Tibial nerve (tissue), 4 donors: ENCODE measurements at regions not wholly inside any gene's neighbourhood (a gene's known extent, or its start where the extent isn't known, plus 50 kb on each side); places are given as distances from the start of the nearest gene placed in this dataset.
A peak's percentile ranks its signal among the peaks of the same experiment; 100 is the strongest.

Experiments
- DNase-seq, 2 donors: peaks; one replicate each; pipeline ENCODE4 v3.0.0-alpha.2; 2019; ENCODE audit warnings: low spot score in 2 of 2
- H3K27ac ChIP-seq, 4 donors: fragments of 200-600 bp; sonication (generic) in 3 of 4; one replicate each; pipeline ENCODE4 v1.5.1; 2017 to 2019; ENCODE audit warnings: mild to moderate bottlenecking in 1 of 4
- H3K27me3 ChIP-seq, 2 donors: fragments of 200-600 bp; sonication (generic) in 1 of 2; one replicate each; pipeline versions ENCODE4 v1.5.1 to v1.6.0; 2017 to 2019
- H3K36me3 ChIP-seq, 3 donors: fragments of 200-600 bp; sonication (generic); one replicate each; pipeline ENCODE4 v1.5.1; 2018 to 2019
- H3K4me1 ChIP-seq, 4 donors: fragments of 200-600 bp; sonication (generic) in 3 of 4; one replicate each; pipeline ENCODE4 v1.5.1; 2017 to 2019
- H3K4me3 ChIP-seq, 4 donors: fragments of 200-600 bp; sonication (generic) in 3 of 4; one replicate each; pipeline ENCODE4 v1.5.1; 2017 to 2019; ENCODE audit warnings: mild to moderate bottlenecking in 1 of 4, moderate library complexity in 1 of 4
- H3K9me3 ChIP-seq, 4 donors: fragments of 200-600 bp; sonication (generic) in 3 of 4; one replicate each; pipeline ENCODE4 v1.5.1; 2017 to 2019
- CTCF ChIP-seq, 5 experiments: fragments of 200-600 bp in 3 of 5; fragments of 450-650 bp in 2 of 5; sonication (generic) in 3 of 5; IDR thresholded peaks; one replicate each; pipeline ENCODE4 v1.5.1; 2016 to 2019; ENCODE audit warnings: antibody characterized with exemption in 5 of 5, mild to moderate bottlenecking in 3 of 5, moderate library complexity in 2 of 5
- EP300 ChIP-seq, 2 donors: sonication (generic); formaldehyde crosslinking; IDR thresholded peaks; one replicate each; pipeline ENCODE4 v1.6.1; 2017; ENCODE audit warnings: antibody characterized with exemption in 2 of 2, mild to moderate bottlenecking in 1 of 2
- POLR2A ChIP-seq, 2 donors: fragments of 450-650 bp; IDR thresholded peaks; one replicate each; pipeline ENCODE4 v1.6.1; 2017; ENCODE audit warnings: antibody characterized with exemption in 2 of 2, mild to moderate bottlenecking in 2 of 2, moderate library complexity in 2 of 2
- WGBS, 2 donors: methylation state at CpG; one replicate each; pipeline ENCODE4 v1.1.5; 2018; 5-methylcytosine and 5-hydroxymethylcytosine counted together

- H3K9me3 ChIP-seq: no peaks in the 10 kb centered on the region
- TF ChIP-seq POLR2A (IDR thresholded peaks at IDR 0.05): no peak
- no peak for TF ChIP-seq CTCF (IDR thresholded peaks at IDR 0.05)
- no peak for TF ChIP-seq EP300 (IDR thresholded peaks at IDR 0.05)
- H3K27ac ChIP-seq: peak overlapping the region in 2 of 4 donors; percentile 40 to 41
- H3K36me3 ChIP-seq: no peaks in the 10 kb centered on the region
- H3K4me1 ChIP-seq: peaks cover 0 to 10% (median 0%) of the 10 kb centered on the region in 4 donors
- H3K4me3 ChIP-seq: no peak overlapping the region
- WGBS, 2 donors: 93 to 97% methylated on average over 13 of the region's 13 CpGs
- DNase-seq: no peak
- H3K27me3 ChIP-seq: no peaks in the 10 kb centered on the region
Measured at GRCh38 chr5:172573120-172573882, 67.8 kb upstream of the NEURL1B start.

GRCh38 chr5:172572440-172572839, 68.6 kb upstream of the NEURL1B start:
- Histone ChIP-seq H3K4me1 (peaks cover 0 to 10% (median 0%) of the 10 kb centered on the region in 4 donors), H3K27ac (no peak overlapping the region), H3K36me3 (no peaks in the 10 kb centered on the region), H3K27me3 (no peaks in the 10 kb centered on the region), H3K4me3 (no peak overlapping the region), H3K9me3 (no peaks in the 10 kb centered on the region)
- WGBS, 2 donors: 89 to 91% methylated on average over 3 of the region's 3 CpGs
- TF ChIP-seq CTCF (IDR thresholded peaks at IDR 0.05) (no peak), POLR2A (IDR thresholded peaks at IDR 0.05) (no peak), EP300 (IDR thresholded peaks at IDR 0.05) (no peak)
- DNase-seq: no peak

GRCh38 chr5:172571892-172572291, 69.2 kb upstream of the NEURL1B start:
- Histone ChIP-seq H3K27me3 (no peaks in the 10 kb centered on the region), H3K36me3 (no peaks in the 10 kb centered on the region), H3K27ac (no peak overlapping the region), H3K4me1 (peaks cover 0 to 10% (median 0%) of the 10 kb centered on the region in 4 donors), H3K9me3 (no peaks in the 10 kb centered on the region), H3K4me3 (no peak overlapping the region)
- no peak for TF ChIP-seq POLR2A (IDR thresholded peaks at IDR 0.05)
- no peak for TF ChIP-seq EP300 (IDR thresholded peaks at IDR 0.05)
- TF ChIP-seq CTCF (IDR thresholded peaks at IDR 0.05): no peak
- WGBS, 2 donors: 86 to 88% methylated on average over 8 of the region's 8 CpGs
- DNase-seq: no peak

- Histone ChIP-seq H3K4me3 (no peak overlapping the region), H3K36me3 (no peaks in the 10 kb centered on the region), H3K27ac (no peak overlapping the region), H3K27me3 (no peaks in the 10 kb centered on the region), H3K4me1 (peaks cover 0 to 10% (median 0%) of the 10 kb centered on the region in 4 donors), H3K9me3 (no peaks in the 10 kb centered on the region)
- DNase-seq: no peak
- TF ChIP-seq POLR2A (IDR thresholded peaks at IDR 0.05) (no peak), CTCF (IDR thresholded peaks at IDR 0.05) (no peak), EP300 (IDR thresholded peaks at IDR 0.05) (no peak)
- 70 to 73% methylated on average over 3 of the region's 3 CpGs for WGBS, 2 donors
Measured at GRCh38 chr5:172571413-172571812, 69.7 kb upstream of the NEURL1B start.

- WGBS, 2 donors: 72 to 73% methylated on average over 3 of the region's 3 CpGs
- Histone ChIP-seq H3K27me3 (no peaks in the 10 kb centered on the region), H3K27ac (peak overlapping the region in 1 of 4 donors; percentile 28), H3K9me3 (no peaks in the 10 kb centered on the region), H3K4me1 (peaks cover 0 to 10% (median 0%) of the 10 kb centered on the region in 4 donors), H3K36me3 (no peaks in the 10 kb centered on the region), H3K4me3 (no peak overlapping the region)
- DNase-seq: no peak
- TF ChIP-seq EP300 (IDR thresholded peaks at IDR 0.05): no peak
- no peak for TF ChIP-seq POLR2A (IDR thresholded peaks at IDR 0.05)
- TF ChIP-seq CTCF (IDR thresholded peaks at IDR 0.05): no peak
Measured at GRCh38 chr5:172570594-172571334, 70.3 kb upstream of the NEURL1B start.
